GM18873 (cell line): ENCODE measurements at regions not wholly inside any gene's neighbourhood (a gene's known extent, or its start where the extent isn't known, plus 50 kb on each side); places are given as distances from the start of the nearest gene placed in this dataset.
"Not testable (repeated sequence)": the region's sequence is repeated elsewhere in the genome, so short reads cannot be mapped to it uniquely, and the experiment has no call there.

Experiments used
- ATAC-seq: cut with Tn5 transposase; IDR thresholded peaks from one replicate; pipeline ENCODE4 v1.9.1; 2021; ENCODE audit warnings: mild to moderate bottlenecking, moderate library complexity, moderate number of reproducible peaks; ENCODE audit not compliant: unreplicated experiment, low FRiP score

GRCh38 chr6:77015350-77015749, 447.9 kb downstream of the HTR1B start:
- ATAC-seq = no peak

- ATAC-seq = no peak
Observed at GRCh38 chr6:77011929-77012545, 451.3 kb downstream of the HTR1B start.

- ATAC-seq = no peak
Observed at GRCh38 chr6:77010931-77011542, 452.3 kb downstream of the HTR1B start.

- no peak for ATAC-seq
Observed at GRCh38 chr6:76992553-76992952, 470.7 kb downstream of the HTR1B start.

- no peak for ATAC-seq
Observed at GRCh38 chr6:76984572-76984971, 478.7 kb downstream of the HTR1B start.

GRCh38 chr6:76982476-76983199, 480.7 kb downstream of the HTR1B start:
- ATAC-seq = no peak

GRCh38 chr6:76972474-76972873, 490.8 kb downstream of the HTR1B start:
- no peak for ATAC-seq

GRCh38 chr6:76959177-76959576, 504.1 kb downstream of the HTR1B start:
- not testable (repeated sequence) for ATAC-seq

- no peak for ATAC-seq
Observed at GRCh38 chr6:76942203-76942966, 520.9 kb downstream of the HTR1B start.

GRCh38 chr6:76940191-76940590, 523.1 kb downstream of the HTR1B start:
- ATAC-seq = no peak

- no peak for ATAC-seq
Observed at GRCh38 chr6:76914737-76915136, 548.6 kb downstream of the HTR1B start.

GRCh38 chr6:76905541-76905940, 557.8 kb downstream of the HTR1B start:
- not testable (repeated sequence) for ATAC-seq

- no peak for ATAC-seq
Observed at GRCh38 chr6:76892542-76892941, 570.7 kb downstream of the HTR1B start.

- ATAC-seq = no peak
Observed at GRCh38 chr6:76888351-76888750, 574.9 kb downstream of the HTR1B start.

- no peak for ATAC-seq
Observed at GRCh38 chr6:76886900-76887299, 576.4 kb downstream of the HTR1B start.

- ATAC-seq = no peak
Observed at GRCh38 chr6:76885861-76886301, 577.4 kb downstream of the HTR1B start.

- ATAC-seq = no peak
Observed at GRCh38 chr6:76881414-76881813, 581.9 kb downstream of the HTR1B start.

- no peak for ATAC-seq
Observed at GRCh38 chr6:76876922-76877553, 586.3 kb downstream of the HTR1B start.

GRCh38 chr6:76876430-76876829, 586.9 kb downstream of the HTR1B start:
- not testable (repeated sequence) for ATAC-seq

GRCh38 chr6:76867182-76867581, 596.1 kb downstream of the HTR1B start:
- no peak for ATAC-seq
